ENCODE measurements at regions not wholly inside any gene's neighbourhood (a gene's known extent, or its start where the extent isn't known, plus 50 kb on each side); places are given as distances from the start of the nearest gene placed in this dataset.

- 53% methylated on average over 3 of the region's 3 CpGs for WGBS
- no peaks in the 10 kb centered on the region for H3K9me3 ChIP-seq
- TF ChIP-seq POLR2AphosphoS5 (IDR thresholded peaks at IDR 0.05) (no peak), POLR2A (IDR thresholded peaks at IDR 0.05; ENCODE audit: low read depth) (no peak), CTCF (IDR thresholded peaks at IDR 0.05) (no peak), EP300 (IDR thresholded peaks at IDR 0.05) (no peak)
- H3K27me3 ChIP-seq, result no peaks in the 10 kb centered on the region
- no peak overlapping the region for H3K27ac ChIP-seq (replicated peaks in 1 of 4)
- intact Hi-C loops (cut with DNase I), result no loop called here
- DNase-seq (ENCODE audit: extremely low spot score), result no peak
- no peaks in the 10 kb centered on the region for H3K36me3 ChIP-seq
- no peaks in the 10 kb centered on the region for H3K4me1 ChIP-seq
- H3K4me3 ChIP-seq, result no peak overlapping the region
Observed at GRCh38 chr4:31687717-31688342, 967.7 kb downstream of the PCDH7 start.

- no peak for DNase-seq (ENCODE audit: extremely low spot score)
- 64% methylated on average over 4 of the region's 4 CpGs for WGBS
- intact Hi-C loops (cut with DNase I), result no loop called here
- no peaks in the 10 kb centered on the region for H3K9me3 ChIP-seq
- TF ChIP-seq EP300 (IDR thresholded peaks at IDR 0.05) (no peak), POLR2A (IDR thresholded peaks at IDR 0.05; ENCODE audit: low read depth) (no peak), CTCF (IDR thresholded peaks at IDR 0.05) (no peak), POLR2AphosphoS5 (IDR thresholded peaks at IDR 0.05) (no peak)
- no peaks in the 10 kb centered on the region for H3K27me3 ChIP-seq
- no peak overlapping the region for H3K27ac ChIP-seq (replicated peaks in 1 of 4)
- no peaks in the 10 kb centered on the region for H3K4me1 ChIP-seq
- no peaks in the 10 kb centered on the region for H3K36me3 ChIP-seq
- no peak overlapping the region for H3K4me3 ChIP-seq
Observed at GRCh38 chr4:31692399-31692940, 972.3 kb downstream of the PCDH7 start.

GRCh38 chr4:31701256-31701655, 981.1 kb downstream of the PCDH7 start:
- Histone ChIP-seq H3K36me3 (no peaks in the 10 kb centered on the region), H3K4me1 (no peaks in the 10 kb centered on the region), H3K27ac (replicated peaks in 1 of 4) (no peak overlapping the region), H3K4me3 (no peak overlapping the region), H3K27me3 (no peaks in the 10 kb centered on the region), H3K9me3 (no peaks in the 10 kb centered on the region)
- no peak for DNase-seq (ENCODE audit: extremely low spot score)
- WGBS, result 94% methylated on average over 16 of the region's 16 CpGs
- no peak for TF ChIP-seq POLR2AphosphoS5 (IDR thresholded peaks at IDR 0.05)
- no peak for TF ChIP-seq POLR2A (IDR thresholded peaks at IDR 0.05; ENCODE audit: low read depth)
- no peak for TF ChIP-seq EP300 (IDR thresholded peaks at IDR 0.05)
- TF ChIP-seq CTCF (IDR thresholded peaks at IDR 0.05), result no peak
- intact Hi-C loops (cut with DNase I), result no loop called here

GRCh38 chr4:31702326-31702725, 982.2 kb downstream of the PCDH7 start:
- TF ChIP-seq POLR2AphosphoS5 (IDR thresholded peaks at IDR 0.05) (no peak), POLR2A (IDR thresholded peaks at IDR 0.05; ENCODE audit: low read depth) (no peak), CTCF (IDR thresholded peaks at IDR 0.05) (no peak), EP300 (IDR thresholded peaks at IDR 0.05) (no peak)
- H3K27ac ChIP-seq (replicated peaks in 1 of 4), result no peak overlapping the region
- H3K27me3 ChIP-seq, result no peaks in the 10 kb centered on the region
- no peak overlapping the region for H3K4me3 ChIP-seq
- intact Hi-C loops (cut with DNase I), result no loop called here
- WGBS, result 78% methylated on average over 2 of the region's 2 CpGs
- H3K9me3 ChIP-seq, result no peaks in the 10 kb centered on the region
- no peaks in the 10 kb centered on the region for H3K4me1 ChIP-seq
- DNase-seq (ENCODE audit: extremely low spot score), result no peak
- H3K36me3 ChIP-seq, result no peaks in the 10 kb centered on the region

DNA sequence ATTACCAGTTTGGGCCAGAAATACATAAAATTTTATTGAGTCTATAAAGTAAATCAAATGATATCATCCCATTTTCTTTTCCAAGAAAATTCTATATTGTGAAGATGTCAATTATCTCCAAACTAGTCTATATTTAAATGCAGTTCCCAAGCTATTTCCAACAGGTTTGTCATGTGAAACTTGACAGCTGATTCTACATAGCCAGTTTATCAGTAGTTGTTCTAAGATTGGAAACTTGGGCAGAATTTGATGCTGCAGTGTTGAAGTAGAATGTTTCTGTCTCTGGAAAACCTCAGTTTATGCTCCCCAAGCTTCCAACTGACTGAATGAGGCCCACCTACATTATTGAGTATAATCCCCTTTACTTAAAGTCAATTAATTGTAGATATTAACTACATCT, 994.1 kb downstream of the PCDH7 start:
- H3K27ac ChIP-seq (replicated peaks in 1 of 4), result no peak overlapping the region
- H3K36me3 ChIP-seq, result no peaks in the 10 kb centered on the region
- no peaks in the 10 kb centered on the region for H3K27me3 ChIP-seq
- no peak for DNase-seq (ENCODE audit: extremely low spot score)
- intact Hi-C loops (cut with DNase I), result no loop called here
- H3K4me1 ChIP-seq, result no peaks in the 10 kb centered on the region
- H3K4me3 ChIP-seq, result no peak overlapping the region
- no peak for TF ChIP-seq POLR2A (IDR thresholded peaks at IDR 0.05; ENCODE audit: low read depth)
- TF ChIP-seq POLR2AphosphoS5 (IDR thresholded peaks at IDR 0.05), result no peak
- no peak for TF ChIP-seq CTCF (IDR thresholded peaks at IDR 0.05)
- TF ChIP-seq EP300 (IDR thresholded peaks at IDR 0.05), result no peak
- H3K9me3 ChIP-seq, result no peaks in the 10 kb centered on the region
